Fibroblast of upper back skin (primary cell): ENCODE measurements at regions not wholly inside any gene's neighbourhood (a gene's known extent, or its start where the extent isn't known, plus 50 kb on each side); places are given as distances from the start of the nearest gene placed in this dataset.

Experiments
- DNase-seq: peaks from one replicate; pipeline ENCODE4 v3.0.0-alpha.2; 2013

GRCh38 chr7:54810401-54810800, 51.4 kb upstream of the SEC61G start:
- peak; percentile 8 for DNase-seq

DNA sequence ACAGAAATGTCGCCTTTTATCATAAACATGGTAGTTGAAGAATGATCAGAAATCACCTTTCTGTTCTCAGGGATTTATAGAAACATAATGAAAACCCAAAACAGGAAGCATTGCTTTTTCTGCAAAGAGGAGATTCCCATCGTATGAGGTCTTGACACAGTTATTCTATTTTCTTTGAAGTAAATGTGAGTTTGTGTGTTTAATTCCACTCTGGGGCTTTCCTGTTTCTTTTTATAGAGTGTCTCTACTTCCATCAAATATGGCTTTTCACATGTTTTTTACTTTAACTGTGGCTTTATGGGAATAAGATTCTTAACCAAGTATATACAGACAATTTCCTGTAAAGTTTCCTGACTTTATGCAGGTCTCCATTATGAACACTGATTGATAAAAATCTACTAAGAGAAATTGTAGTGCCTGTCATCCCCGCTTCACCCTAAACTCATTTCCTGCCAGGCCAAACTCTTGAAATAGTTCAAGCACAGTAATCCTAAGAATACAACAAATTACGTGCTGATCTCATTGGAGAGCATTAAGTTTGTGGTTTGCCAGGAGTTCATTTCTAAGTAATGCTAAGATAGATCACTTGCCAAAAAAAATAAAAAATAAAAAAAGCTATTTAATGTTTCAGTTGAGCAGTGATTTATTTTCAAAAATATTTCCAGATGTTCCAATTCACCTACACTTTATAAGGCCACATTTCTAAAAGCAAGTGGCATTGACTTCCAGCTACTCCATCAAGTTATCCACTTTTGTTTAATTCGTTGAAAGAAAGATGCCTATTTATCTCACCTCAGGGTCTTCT, 52.2 kb upstream of the SEC61G start:
- DNase-seq = peak; percentile 90

GRCh38 chr7:54811846-54812254, 52.8 kb upstream of the SEC61G start:
- peak; percentile 82 for DNase-seq

GRCh38 chr7:54812756-54813322, 53.8 kb upstream of the SEC61G start:
- DNase-seq = no peak

DNA sequence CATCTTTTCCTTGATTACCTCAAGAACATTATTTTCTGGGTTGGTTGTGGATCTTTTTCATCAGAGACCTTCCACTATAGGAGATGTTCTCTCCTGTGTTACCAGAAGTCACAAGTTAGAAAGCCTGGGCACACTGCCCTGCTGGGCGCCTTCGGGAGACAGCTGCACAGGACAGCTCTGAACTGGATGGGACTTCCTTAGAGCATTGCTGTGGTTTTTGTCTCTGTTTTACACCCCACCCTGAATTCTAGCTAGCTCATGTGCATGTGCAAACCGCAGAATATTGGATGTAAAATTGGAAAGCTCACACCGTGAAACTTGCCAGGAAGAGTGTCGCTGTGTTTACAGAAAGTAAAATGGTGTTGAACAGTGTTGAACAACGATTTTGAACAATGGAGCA, 54.4 kb upstream of the SEC61G start:
- no peak for DNase-seq

GRCh38 chr7:54814401-54814800, 55.4 kb upstream of the SEC61G start:
- DNase-seq = no peak

DNA sequence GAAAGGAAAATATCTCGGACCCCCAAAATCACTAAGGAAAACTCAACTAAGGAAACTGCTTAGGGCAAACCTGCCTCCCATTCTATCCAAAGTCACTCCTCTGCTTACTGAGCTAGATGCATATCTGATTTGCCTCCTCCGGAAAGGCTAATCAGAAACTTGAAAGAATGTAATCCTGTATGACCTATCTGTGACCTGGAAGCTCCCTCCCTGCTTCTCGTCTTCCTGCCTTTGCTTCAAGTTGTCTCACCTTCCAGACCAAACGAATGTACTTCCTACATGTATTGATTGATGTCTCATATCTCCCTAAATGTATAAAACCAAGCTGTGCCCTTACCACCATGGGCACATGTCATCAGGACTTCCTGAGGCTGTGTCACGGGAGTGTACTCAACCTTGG, 58.1 kb upstream of the SEC61G start:
- no peak for DNase-seq

DNA sequence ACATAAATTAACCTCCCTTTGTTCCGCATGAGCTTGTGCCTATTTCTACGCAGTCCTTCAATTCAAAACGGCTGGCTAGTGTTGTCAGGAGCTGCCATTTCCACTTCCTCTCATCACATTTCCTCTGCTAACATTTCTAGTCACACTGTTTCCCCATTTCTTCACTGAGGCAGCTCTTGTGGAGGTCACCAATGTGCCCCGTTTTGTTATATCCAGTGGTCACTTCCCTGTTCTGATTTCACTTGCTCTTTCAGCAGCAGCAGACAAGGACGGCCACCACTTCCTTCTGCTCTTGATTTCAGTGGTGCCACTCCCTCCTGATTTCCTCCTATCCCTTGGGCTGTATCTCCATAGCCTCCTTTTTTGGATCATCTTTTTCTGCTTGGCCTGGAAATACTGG, 64.8 kb upstream of the SEC61G start:
- DNase-seq = no peak

GRCh38 chr7:54824655-54825054, 65.6 kb upstream of the SEC61G start:
- no peak for DNase-seq

GRCh38 chr7:54825368-54825767, 66.4 kb upstream of the SEC61G start:
- DNase-seq = no peak

GRCh38 chr7:54827734-54828133, 68.7 kb upstream of the SEC61G start:
- no peak for DNase-seq

DNA sequence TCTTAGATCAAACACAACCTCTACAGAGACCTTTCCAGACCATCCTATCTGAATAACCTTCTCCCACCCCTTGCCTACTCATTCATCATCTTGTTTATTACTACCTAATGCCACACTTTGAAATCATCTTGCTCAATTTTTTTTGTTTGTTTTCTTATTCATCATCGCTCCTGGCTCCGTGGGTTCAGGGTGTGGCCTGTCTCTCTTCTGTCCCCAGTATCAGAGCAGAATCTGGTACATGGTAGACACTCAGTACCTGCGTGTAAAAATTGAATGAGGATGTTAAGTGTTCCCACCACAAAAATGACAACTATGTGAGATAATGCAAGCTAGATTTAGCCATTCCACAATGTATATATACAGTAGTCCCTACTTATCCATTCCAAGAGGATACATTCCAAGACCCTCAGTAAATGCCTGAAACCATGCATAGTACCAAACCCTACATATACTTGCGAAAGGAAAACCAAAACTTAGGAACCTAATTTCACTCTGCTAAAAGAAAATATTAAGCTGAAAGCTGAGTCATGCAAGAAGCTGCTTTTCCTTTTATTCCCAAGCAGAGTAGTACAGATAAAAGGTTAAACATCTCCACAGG, 72.1 kb upstream of the SEC61G start:
- peak; percentile 33 for DNase-seq

DNA sequence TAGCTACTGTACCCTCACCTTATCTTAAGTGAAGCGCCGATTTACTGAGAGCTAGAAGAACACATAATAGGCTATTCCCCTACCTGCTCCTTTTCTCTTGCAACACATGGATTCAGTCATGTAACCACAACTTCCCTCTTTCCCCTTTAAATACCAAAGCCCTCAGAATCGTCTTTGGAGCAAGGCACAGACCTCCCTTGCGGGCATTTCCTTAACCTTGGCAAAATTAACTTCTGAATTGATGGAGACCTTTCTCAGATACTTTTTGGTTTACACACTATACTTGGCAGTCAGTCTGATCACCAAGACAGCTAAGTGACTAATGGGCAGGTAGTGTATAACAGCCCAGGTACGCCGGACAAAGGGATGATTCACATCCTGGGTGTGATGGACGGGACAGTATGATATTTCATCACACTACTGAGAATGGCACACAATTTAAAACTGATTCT, 72.7 kb upstream of the SEC61G start:
- DNase-seq = no peak

- DNase-seq = no peak
Measured at GRCh38 chr7:54833001-54833467, 74.0 kb upstream of the SEC61G start.

DNA sequence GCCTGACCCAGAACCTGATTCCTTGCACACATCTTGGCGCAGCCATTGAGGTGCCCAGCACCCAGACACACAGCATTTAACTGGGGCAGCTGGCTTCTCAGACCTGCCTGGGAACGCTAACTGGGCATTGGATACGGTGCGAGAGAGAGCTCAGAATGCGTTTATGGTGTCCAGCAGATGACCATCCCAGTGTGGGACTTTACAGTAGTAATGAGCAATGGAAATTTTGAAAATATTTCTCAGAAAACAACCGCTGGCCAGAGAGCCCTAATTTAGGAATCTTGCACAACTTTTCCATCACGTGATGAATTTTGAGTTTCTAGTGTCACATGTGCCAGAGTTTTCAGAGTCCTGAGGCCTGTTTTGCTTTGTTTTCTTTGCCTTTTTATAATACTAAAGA, 78.2 kb upstream of the SEC61G start:
- DNase-seq = no peak

DNA sequence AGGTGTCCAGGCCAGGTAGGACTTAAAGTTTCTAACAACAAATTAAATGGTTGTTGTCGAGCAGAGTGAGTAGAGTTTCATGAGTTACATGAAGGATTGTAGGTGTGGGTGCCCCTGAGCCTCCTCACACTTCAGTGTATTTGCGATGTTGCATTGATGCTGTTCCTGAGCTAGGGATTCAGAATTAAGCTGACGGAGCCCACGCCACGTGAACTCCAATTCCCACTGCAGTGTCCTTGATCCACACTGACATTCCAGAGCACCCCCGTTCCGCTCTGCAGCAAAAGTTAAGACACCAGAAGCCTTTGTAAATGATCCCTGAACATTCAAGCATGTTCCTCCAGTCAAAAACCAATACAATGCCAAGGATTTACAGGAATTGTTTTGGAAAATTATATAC, 78.8 kb upstream of the SEC61G start:
- no peak for DNase-seq

- DNase-seq = no peak
Measured at GRCh38 chr7:54838175-54838910, 79.3 kb upstream of the SEC61G start.

DNA sequence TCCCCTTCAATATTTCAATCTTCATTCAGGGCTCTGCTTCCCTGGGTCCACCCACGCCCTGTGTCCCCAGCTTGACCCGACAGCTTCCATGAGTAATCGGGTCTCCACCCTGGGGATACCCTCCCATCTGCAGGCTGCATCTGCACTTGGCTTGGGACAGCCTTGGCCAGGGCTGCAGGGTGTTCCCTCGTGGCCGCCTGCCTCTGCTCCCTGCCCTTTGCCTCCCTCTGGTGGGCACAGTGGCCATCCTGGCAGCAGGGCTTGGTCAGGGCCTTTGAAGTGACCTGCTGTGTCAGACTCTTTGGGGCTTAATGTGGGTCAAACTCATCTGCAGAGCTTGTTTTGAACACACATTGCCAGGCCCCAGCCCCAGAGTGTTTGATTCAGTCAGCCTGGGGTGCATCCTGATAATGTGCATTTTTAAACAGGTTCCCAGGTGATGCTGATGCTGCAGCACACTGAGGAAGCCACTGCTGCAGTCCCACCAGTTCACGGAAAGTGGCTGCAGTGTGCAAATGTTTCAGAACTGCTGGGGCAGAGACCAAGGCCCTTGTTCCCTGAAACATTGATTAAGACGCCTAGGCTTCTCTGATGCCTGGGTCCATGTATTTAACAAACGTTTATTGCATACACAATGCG, 80.7 kb upstream of the SEC61G start:
- DNase-seq = peak; percentile 15

DNA sequence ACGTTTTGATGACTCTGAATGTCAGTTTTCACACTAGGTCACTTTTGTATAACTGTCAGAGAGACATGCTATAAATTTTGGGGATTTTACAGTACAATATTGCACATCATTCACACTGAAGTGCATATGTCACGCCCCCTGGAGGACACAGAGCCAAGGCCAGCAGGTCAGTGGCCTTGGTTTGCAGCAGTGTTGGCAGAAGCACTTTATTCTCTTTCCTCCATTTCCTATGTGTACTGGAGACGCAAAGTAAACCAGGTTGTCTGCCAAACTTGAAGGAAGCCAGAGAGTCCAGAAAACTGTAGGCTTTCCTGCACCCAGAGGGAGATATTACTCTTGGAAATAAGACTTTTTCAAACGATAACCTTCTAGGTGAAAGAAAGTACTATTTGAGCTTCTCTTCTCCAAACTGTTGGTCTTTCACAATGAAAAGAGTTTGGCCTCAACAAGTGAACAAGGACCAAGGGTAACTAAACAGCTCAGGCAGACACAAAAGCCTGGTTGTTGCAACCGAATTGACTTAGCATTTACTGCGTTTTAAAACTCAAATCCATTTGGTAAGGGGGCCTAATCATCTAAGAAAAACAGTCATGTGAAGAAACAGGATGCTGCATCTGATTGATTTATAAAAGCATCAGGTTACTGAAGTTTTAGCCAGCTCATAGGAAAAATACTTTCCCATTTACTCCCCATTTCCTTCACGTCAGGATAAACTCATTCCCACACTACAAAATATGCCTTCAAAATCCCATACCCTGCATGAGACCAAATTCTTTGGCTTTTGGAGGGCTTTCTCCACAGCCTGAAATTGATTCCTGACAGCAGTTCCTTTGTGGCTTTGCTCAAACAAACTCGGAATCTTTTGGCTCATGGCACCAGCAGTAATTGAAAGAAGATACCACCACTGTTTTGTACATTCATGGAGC, 83.0 kb upstream of the SEC61G start:
- DNase-seq = peak; percentile 89

- DNase-seq = no peak
Measured at GRCh38 chr7:54843841-54844355, 84.9 kb upstream of the SEC61G start.

GRCh38 chr7:54846273-54846672, 87.3 kb upstream of the SEC61G start:
- peak; percentile 32 for DNase-seq

GRCh38 chr7:54847921-54848320, 88.9 kb upstream of the SEC61G start:
- DNase-seq = no peak
